NCI-H1694 (cell line): ENCODE measurements at regions not wholly inside any gene's neighbourhood (a gene's known extent, or its start where the extent isn't known, plus 50 kb on each side); places are given as distances from the start of the nearest gene placed in this dataset.

Source experiments
- DNase-seq: peaks from one replicate; lab custom pipeline; 2025; lab: John Stamatoyannopoulos, UW

DNA sequence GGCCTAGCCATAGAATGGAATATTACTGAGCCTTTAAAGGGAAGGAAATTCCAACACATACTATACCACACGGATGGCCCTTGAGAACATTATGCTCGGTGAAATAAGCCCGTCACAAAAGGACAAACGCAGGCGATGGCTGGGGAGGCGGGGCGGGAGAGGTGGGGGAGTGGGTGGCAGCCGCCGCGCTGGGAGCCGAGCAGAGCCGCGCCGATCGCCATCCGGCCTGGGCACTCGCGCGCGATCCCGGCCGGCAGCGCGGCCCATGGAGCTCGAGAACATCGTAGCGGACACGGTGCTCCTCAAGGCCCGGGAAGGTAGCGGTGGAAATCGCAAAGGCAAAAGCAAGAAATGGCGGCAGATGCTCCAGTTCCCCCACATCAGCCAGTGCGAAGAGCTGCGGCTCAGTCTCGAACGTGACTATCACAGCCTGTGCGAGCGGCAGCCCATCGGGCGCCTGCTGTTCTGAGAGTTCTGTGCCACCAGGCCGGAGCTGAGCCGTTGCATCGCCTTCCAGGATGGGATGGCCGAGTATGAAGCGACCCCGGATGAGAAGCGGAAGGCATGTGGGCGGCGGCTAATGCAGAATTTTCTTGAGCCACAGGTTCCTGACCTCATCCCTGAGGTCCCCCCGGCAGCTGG, 140.1 kb downstream of the ZDHHC20 start:
- no peak for DNase-seq

- no peak for DNase-seq
These were observed 139.0 kb downstream of the ZDHHC20 start for GRCh38 chr13:21319869-21320641.

DNA sequence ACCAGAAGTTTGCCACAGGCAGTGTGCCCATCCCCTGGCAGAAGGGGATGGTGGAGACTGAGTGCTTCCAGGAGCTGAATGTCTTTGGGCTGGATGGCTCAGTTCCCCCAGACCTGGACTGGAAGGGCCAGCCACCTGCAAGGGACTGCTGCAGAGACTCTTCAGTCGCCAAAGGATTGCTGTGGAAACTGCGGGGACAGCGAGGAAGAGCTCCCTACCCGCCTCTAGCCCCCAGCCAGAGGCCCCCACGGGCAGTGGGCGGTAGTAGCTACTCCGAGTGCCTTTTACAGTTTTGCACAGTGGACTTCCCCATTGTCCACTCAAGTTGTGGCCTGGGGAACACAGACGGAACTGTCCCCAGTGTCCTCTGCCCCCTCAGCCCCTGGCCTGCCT, 138.5 kb downstream of the ZDHHC20 start:
- DNase-seq: no peak

GRCh38 chr13:21321269-21321668, 137.8 kb downstream of the ZDHHC20 start:
- DNase-seq: no peak

DNA sequence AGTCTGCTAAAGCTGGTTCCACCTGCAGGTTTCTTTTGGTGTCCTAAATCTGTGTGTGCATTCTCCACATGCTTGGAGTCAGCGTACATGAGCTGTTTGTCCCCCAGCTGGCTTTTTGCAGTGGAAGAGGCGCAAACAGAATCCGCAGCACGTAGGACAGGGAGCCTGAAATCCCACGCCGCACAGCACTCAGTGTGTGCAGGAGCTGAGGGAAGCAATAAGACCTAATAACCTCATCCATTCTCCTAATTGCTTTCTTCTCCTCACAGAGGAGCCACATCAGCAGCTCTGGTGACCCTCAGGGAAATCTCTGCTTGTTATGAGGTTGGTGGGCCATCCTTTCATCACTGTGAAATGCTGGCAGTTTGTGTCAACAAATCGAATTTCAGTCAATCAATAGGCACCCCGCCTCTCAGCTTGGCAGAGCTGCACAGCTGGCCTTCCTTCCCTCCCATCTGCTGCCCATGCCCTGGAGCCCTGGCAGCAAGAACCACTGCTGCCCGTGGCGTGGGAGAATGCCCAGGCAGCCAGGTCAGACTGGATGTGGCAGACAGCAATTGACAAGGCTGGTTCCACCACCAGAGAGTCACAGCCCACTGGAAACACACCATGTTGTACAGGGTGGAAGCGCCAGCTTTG, 136.7 kb downstream of the ZDHHC20 start:
- no peak for DNase-seq
